Anterior cingulate cortex (tissue), 58 donors: ENCODE measurements at regions not wholly inside any gene's neighbourhood (a gene's known extent, or its start where the extent isn't known, plus 50 kb on each side); places are given as distances from the start of the nearest gene placed in this dataset.

Experiments used
- DNase-seq, 58 donors: peaks; one replicate each; lab custom pipeline; 2025; lab: John Stamatoyannopoulos, UW

- peak in 1 of 58 donors; percentile 2 for DNase-seq
Observed at GRCh38 chr3:116980099-116980498, 270.5 kb downstream of the TUSC7 start.

DNA sequence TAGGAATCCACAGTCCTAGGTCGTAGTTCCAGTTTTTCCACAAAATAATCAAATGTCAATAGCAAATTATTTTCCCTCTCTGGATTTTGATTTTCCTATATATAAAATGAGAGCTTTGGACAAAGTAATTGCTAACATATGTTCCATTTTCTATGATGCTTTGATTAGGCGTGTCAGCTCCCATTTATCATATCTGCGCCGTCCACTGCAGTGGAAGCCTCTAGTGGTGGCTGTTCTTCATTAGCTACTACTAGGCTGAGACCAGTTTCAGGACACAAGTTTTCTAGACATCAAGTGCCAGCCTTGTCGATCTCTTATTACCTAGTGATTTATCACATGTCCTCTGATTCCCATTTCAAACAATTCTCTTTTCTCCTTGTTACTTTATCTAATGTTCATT is 271.5 kb downstream of the TUSC7 start:
- DNase-seq, result no peak

- DNase-seq, result no peak
Observed at GRCh38 chr3:116984301-116984700, 274.7 kb downstream of the TUSC7 start.

DNA sequence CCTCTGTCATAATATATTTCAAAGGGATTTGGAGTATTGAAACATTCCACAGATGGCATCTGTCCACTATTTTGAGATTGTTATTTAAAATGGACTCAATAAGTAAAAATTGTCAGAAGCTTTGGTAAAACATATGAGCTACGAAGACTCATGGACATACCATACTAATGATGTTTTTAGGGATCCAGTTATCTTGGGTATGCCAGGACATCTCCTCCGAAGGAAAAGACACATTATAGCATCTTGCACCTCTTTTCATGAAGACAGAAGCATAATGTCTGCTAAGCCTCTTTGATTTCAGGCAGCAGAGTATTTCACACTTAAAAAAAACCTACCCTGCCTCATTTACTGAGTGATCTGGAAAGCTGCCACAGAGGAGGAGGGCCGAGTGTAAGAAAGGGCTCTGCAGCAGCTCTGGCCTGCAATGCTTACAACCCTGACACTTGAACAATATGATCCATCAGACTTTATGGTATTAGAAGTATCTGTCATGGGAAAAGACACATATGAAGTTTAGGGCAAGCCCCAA is 284.8 kb downstream of the TUSC7 start:
- DNase-seq, result peak in 5 of 58 donors; percentile 2 to 29 (median 6)

DNA sequence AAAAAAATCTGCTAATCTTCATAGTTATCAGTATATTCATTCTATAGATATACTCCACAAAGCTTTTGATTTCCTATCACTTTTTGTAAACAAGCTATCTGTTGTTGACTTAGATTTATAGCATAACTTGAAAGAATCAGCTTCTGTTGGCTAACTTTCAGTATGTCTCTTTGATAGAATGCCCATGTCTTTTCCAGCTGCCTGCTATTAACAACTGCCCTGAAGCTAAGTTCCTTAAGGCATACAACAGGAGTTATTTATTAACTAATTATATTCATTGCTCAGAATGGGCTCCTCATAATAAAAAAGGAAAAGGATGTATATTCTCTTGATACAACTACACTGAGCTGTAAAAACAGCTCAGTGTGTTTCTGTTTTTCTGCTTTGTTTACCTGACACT is 293.9 kb downstream of the TUSC7 start:
- no peak for DNase-seq

DNA sequence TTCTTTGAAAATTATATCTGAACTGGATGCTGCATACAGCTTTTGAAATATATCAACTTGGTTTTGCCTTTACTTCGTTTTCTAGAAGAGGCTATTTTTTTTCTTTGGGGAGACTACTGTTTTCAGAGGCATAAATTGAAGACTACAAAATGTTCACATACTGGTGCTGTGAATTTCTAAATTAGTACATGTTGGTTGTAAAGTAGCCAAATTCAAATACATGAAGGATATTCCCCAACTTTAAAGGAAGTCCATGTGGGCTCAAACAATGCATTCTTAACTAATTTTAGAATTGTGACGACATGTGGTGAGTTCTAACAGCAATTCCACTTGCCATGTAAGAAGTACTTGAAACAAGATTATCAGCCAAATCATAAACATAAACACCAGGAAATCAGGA is 295.7 kb downstream of the TUSC7 start:
- DNase-seq, result peak in 1 of 58 donors; percentile 6

DNA sequence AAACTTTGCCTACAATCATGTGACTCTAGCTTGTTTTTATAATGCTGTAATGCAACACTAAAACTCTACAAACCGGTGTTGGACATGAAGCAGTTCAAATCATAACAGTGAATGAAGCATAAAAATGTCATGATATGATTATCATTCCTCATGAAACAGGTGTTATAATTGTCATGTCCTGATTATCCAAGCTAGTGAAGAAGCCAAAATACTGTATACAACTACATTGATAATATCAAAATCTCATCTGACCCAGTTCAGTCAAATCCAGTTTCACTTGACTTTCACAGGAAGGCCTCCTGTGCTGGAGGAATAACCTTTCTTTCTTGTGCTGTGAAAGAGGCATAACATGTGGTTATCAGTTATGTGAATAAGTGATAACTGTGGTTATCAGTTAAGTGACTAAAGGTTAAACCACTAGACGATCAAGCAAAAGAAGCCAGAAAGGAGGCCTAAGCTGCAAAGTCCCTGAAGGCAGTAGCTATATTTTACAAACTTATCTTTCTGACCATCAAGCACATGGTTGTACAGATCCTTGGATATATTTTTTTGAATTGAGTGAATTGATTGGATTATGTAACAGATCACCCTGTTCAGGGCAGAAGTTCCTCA is 296.4 kb downstream of the TUSC7 start:
- DNase-seq, result no peak

DNA sequence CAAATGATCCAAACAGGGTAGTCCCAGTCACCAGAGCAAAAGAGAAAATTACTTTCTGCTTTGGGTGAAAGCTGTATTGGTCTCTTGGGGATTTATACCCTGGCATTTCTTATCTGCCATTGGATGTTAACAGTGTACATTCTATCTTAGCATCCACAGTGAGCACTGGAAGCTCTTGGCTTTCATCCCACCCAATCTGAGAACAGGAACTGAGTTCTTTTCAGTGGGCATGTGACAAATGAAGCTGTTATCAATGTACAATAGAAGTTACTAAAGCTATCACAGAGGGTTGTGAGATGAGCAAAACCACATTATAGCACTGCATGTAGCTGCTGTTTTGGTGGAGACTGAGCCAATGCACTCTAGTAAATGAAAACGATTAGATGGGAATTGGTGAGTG is 300.7 kb downstream of the TUSC7 start:
- DNase-seq, result peak in 1 of 58 donors; percentile 17

DNA sequence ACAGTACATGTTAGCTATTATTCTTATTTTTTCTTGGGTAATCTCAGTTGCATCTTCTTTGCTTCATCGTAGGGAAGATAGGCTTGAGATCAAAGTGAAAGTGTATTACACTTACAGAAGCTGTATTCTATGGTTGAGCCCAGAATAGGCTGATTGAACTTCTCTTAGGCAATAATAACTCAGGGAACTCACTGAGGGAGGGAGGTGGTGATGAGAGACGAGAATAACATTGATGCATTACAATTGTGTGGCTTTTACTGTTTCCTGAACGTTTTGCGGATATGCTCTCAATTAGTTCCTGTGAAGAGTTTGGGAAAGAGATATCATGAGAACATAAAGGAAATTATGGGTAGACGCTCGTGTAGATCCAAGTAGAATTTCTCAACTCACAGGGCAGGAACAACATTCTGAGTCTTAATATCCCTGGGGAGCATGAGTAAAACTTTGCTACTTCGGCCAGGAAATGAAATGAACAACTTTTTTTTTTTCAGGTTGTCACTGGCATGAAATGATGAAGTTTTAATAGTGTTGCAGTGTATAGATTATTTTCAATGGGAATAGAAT is 302.2 kb downstream of the TUSC7 start:
- DNase-seq, result no peak

DNA sequence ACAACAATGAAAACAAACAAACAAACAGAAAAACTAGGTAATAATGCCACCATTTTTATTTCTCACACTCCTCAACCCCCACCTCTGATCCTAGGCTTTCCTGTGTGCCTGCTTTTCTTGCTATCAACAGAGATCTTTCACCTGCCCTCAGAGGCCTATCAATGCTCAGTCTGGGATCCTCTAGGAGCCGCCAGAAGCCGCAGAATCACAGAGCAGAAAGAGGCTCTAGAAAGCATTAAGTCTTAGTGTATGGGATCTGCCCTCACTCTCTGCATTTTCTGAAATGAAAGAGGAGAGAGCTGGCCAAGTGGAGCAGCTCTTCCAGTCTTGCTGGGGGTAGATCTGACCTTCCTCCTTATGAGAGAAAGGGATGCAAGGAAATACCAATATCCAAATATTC is 306.8 kb downstream of the TUSC7 start:
- DNase-seq, result no peak

GRCh38 chr3:117017135-117017894 is 307.7 kb downstream of the TUSC7 start:
- DNase-seq, result peak in 1 of 58 donors; percentile 8

DNA sequence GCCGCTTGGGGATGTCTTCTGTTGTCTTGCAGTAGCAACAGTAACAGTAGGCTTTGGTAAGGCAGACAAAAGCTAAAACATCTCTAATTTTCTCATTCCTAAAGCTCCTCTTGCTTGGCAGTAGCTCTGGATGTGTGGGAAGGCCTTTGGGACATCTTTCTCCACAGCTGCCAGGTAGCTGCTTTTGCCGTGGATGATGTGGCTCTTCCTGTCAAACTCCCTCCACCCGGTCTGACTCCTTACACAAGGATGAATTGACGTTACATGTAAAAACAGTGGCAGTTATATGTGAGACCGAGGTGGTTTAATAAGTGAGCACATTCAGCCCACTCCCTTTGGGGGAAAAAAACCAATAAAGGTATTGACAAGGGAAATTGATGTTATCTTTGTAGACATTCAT is 309.1 kb downstream of the TUSC7 start:
- peak in 4 of 58 donors; percentile 9 to 63 (median 14) for DNase-seq

DNA sequence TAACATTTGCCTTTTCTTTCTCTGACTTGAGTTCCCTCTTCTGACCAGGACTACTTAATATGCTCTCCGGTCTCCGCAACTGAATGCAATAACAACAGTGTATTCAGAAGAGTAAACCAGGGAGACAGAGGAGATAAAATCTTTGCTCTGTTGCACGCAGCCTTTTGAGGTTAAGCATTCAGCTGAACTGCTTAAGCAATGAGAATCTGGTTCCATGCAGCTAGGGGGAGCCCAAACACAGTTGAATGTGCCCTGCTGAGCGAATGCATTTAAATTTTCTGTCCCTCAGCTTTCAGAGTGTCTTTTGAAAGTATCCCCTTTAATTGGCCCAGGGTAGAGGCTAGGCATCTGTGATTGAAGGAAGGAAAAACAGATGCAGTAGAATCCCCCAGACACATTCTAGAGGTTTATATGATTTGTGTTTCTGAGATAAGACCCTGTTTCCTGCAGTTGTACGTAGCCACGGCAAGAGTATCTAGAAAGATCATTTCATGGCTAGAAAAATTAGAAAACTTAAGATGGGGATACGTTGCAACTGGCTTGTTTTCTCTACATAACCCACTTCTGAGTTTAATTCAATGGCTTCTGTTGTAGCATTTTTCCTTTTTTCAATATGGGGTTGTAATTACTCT is 309.6 kb downstream of the TUSC7 start:
- peak in 53 of 58 donors; percentile 13 to 89 (median 53) for DNase-seq

- DNase-seq, result no peak
Observed at GRCh38 chr3:117026401-117026800, 316.8 kb downstream of the TUSC7 start.

DNA sequence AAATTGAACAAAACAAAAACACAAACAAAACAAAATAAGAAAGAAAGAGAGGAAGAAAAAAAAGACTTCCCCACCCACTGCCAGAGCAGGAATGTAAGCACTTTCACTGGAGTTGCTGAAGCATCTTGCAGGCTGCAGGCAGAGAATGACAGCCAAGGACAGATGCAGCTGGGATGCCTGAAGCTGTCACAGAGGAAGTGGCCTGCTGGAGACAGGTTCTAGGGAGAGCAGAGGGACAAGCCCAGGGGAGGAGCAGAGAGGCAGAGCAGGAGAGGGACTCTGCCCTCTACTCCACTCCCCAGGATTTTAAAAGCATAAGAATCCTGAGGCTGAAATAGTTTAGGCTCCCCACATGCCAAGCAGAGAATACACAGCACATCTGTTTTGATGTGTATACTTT is 326.2 kb downstream of the TUSC7 start:
- no peak for DNase-seq

GRCh38 chr3:117036259-117036799 is 326.8 kb downstream of the TUSC7 start:
- DNase-seq, result peak in 4 of 58 donors; percentile 15 to 66 (median 19)

DNA sequence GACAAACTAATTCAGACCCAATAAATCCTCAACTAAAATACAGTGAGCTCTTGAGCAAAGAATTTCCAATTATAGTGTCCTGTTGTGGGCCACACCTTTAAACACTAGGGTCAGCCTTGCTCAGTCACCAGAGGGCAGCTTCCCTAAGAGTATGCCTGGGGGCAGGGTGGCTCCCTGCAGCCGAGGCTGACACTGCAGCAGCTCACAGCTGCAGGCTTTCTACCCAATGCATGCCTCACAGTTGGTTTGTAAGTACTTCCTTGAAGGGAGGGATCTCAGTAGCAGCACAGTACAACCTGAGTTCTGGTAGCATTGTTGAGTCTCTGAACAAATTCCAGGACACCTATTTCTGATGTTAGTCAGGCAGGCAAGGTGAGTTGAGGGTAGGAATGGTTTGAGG is 335.6 kb downstream of the TUSC7 start:
- DNase-seq, result no peak

GRCh38 chr3:117047951-117048705 is 338.5 kb downstream of the TUSC7 start:
- no peak for DNase-seq

DNA sequence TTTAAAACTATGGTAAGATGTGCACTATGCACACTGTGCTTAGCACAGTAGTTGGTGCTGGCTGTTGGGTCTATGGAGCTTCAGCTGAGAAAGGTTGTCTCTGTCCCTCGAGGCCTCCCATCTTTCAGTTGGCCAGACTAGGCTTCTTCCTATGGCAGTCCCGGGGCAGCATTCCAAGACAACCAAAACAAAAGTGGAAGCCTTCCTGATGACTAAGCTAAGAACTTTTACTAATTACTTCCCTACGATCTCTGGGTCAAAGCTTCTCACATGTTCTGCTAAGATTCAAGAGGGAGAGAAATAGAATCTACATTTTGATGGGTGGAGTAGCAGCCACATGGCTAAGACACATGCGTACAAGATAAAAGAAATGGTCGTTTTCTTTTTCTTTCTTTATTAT is 342.8 kb downstream of the TUSC7 start:
- no peak for DNase-seq

- DNase-seq, result no peak
Observed at GRCh38 chr3:117054556-117054955, 345.0 kb downstream of the TUSC7 start.
